OCI-LY7 (cell line): ENCODE measurements at regions not wholly inside any gene's neighbourhood (a gene's known extent, or its start where the extent isn't known, plus 50 kb on each side); places are given as distances from the start of the nearest gene placed in this dataset.

Source experiments
- BruUV-seq: library from RNA; stranded (reverse); fragments of 400-500 nt; replicated peaks from 2 replicates; lab custom pipeline; 2021; lab: Mats Ljungman, UMichigan
- CTCF ChIA-PET: fragments of 300-600 bp; sonication (Branson Sonifier 250); formaldehyde crosslinking; loops from one replicate; lab custom pipeline; 2022; ENCODE audit warnings: antibody characterized with exemption; ENCODE audit not compliant: unreplicated experiment; lab: Charles Lee
- POLR2A ChIA-PET: fragments of 300-600 bp; sonication (Branson Sonifier 250); formaldehyde crosslinking; loops from one replicate; lab custom pipeline; 2022; ENCODE audit warnings: antibody characterized with exemption; lab: Charles Lee
- DNase-seq: peaks from one replicate; pipeline ENCODE4 v3.0.0-alpha.2; 2015; ENCODE audit warnings: low spot score
- H2AFZ ChIP-seq: fragments of 200-600 bp; sonication (generic), shearing (Covaris generic); 2 replicates; pipeline ENCODE4 v1.6.1; 2014; ENCODE audit warnings: mild to moderate bottlenecking, antibody characterized with exemption, low read length, moderate library complexity
- H3K27ac ChIP-seq: fragments of 200-600 bp; sonication (generic); 2 replicates; pipeline ENCODE4 v1.5.1; 2014; ENCODE audit warnings: mixed run types, low read depth, mild to moderate bottlenecking, moderate library complexity, low read length, inconsistent platforms; ENCODE audit not compliant: poor library complexity, severe bottlenecking
- H3K36me3 ChIP-seq: fragments of 200-600 bp; sonication (generic); 2 replicates; pipeline ENCODE4 v1.6.1; 2014; ENCODE audit warnings: mild to moderate bottlenecking, antibody characterized with exemption, low read length, moderate library complexity, mixed read lengths; ENCODE audit not compliant: insufficient read depth
- H3K4me1 ChIP-seq: fragments of 200-600 bp; sonication (generic); 2 replicates; pipeline ENCODE4 v1.5.1; 2014; ENCODE audit warnings: mild to moderate bottlenecking, low read length; ENCODE audit not compliant: insufficient read depth, poor library complexity, severe bottlenecking
- H3K4me2 ChIP-seq: fragments of 200-600 bp; sonication (generic); 2 replicates; pipeline ENCODE4 v1.6.1; 2014; ENCODE audit warnings: mild to moderate bottlenecking, low read length
- H3K4me3 ChIP-seq: fragments of 200-600 bp; sonication (generic); 2 replicates; pipeline ENCODE4 v1.5.1; 2014; ENCODE audit warnings: mild to moderate bottlenecking, low read depth, low read length; ENCODE audit not compliant: poor library complexity, severe bottlenecking
- H3K79me2 ChIP-seq: fragments of 200-600 bp; sonication (generic); 2 replicates; pipeline ENCODE4 v1.6.1; 2016; ENCODE audit warnings: low read depth, mild to moderate bottlenecking, low read length, moderate library complexity, mixed read lengths; ENCODE audit not compliant: insufficient read depth
- H3K9me2 ChIP-seq: fragments of 200-600 bp; sonication (generic); 2 replicates; pipeline ENCODE4 v1.6.1; 2016; ENCODE audit warnings: mild to moderate bottlenecking, low read length, mixed read lengths; ENCODE audit not compliant: insufficient read depth
- H3K9me3 ChIP-seq: fragments of 200-600 bp; sonication (generic); 2 replicates; pipeline ENCODE4 v1.6.1; 2014; ENCODE audit warnings: mild to moderate bottlenecking, mixed run types, low read length, mixed read lengths
- H4K20me1 ChIP-seq: fragments of 200-600 bp; sonication (generic); 2 replicates; pipeline ENCODE4 v1.6.1; 2014; ENCODE audit warnings: mild to moderate bottlenecking, antibody characterized with exemption, low read length, moderate library complexity, mixed read lengths; ENCODE audit not compliant: insufficient read depth
- CTCF ChIP-seq: fragments of 200-600 bp; sonication (generic); conservative IDR thresholded peaks from 2 replicates; pipeline ENCODE4 v1.5.1; 2014; ENCODE audit warnings: mild to moderate bottlenecking, antibody characterized with exemption, low read length, moderate library complexity, mixed read lengths
- EZH2phosphoT487 ChIP-seq: fragments of 200-600 bp; sonication (generic); IDR thresholded peaks from 2 replicates; pipeline ENCODE4 v1.6.1; 2018; ENCODE audit warnings: low read depth, borderline replicate concordance, mild to moderate bottlenecking, mixed run types, antibody characterized with exemption, low read length, moderate library complexity, mixed read lengths
- intact Hi-C: fragments of 100-400 bp; cut with micrococcal nuclease; formaldehyde crosslinking; loops from one replicate; pipeline ENCODE4 v1.10.0; 2022; ENCODE audit not compliant: unreplicated experiment

- H3K4me2 ChIP-seq = no peak overlapping the region
- H2AFZ ChIP-seq = no peak overlapping the region
- H3K27ac ChIP-seq = no peak overlapping the region
- BruUV-seq = no TSS peak
- H4K20me1 ChIP-seq = no peaks in the 10 kb centered on the region
- ChIA-PET CTCF (no interaction called here), POLR2A (no interaction called here)
- no peak for DNase-seq
- H3K9me3 ChIP-seq = no peaks in the 10 kb centered on the region
- intact Hi-C loops = no loop called here
- no peaks in the 10 kb centered on the region for H3K36me3 ChIP-seq
- TF ChIP-seq EZH2phosphoT487 = no peak
- no peak for TF ChIP-seq CTCF
- H3K4me1 ChIP-seq = no peaks in the 10 kb centered on the region
- no peak overlapping the region for H3K4me3 ChIP-seq
- H3K9me2 ChIP-seq = no peaks in the 10 kb centered on the region
- no peaks in the 10 kb centered on the region for H3K79me2 ChIP-seq
Observed at GRCh38 chr21:27646691-27647090, 679.8 kb upstream of the ADAMTS5 start.

- Histone ChIP-seq H3K4me1 (no peaks in the 10 kb centered on the region), H3K4me2 (no peak overlapping the region), H4K20me1 (no peaks in the 10 kb centered on the region), H3K9me2 (no peaks in the 10 kb centered on the region), H3K4me3 (no peak overlapping the region), H3K36me3 (no peaks in the 10 kb centered on the region), H3K9me3 (no peaks in the 10 kb centered on the region), H3K27ac (no peak overlapping the region), H3K79me2 (no peaks in the 10 kb centered on the region), H2AFZ (no peak overlapping the region)
- ChIA-PET POLR2A (no interaction called here), CTCF (no interaction called here)
- intact Hi-C loops = no loop called here
- no peak for DNase-seq
- TF ChIP-seq EZH2phosphoT487 (no peak), CTCF (no peak)
- no TSS peak for BruUV-seq
Observed at GRCh38 chr21:27646056-27646455, 679.2 kb upstream of the ADAMTS5 start.

GRCh38 chr21:27645285-27645684 lies 678.4 kb upstream of the ADAMTS5 start:
- intact Hi-C loops = no loop called here
- no peaks in the 10 kb centered on the region for H3K9me2 ChIP-seq
- H3K36me3 ChIP-seq = no peaks in the 10 kb centered on the region
- BruUV-seq = no TSS peak
- no peak overlapping the region for H3K27ac ChIP-seq
- H3K4me2 ChIP-seq = no peak overlapping the region
- POLR2A ChIA-PET = interaction anchor here (0.5 kb wide), 1 partner anchor 355 kb away, joined by 4 read pairs; no protein-coding TSS in a partner anchor
- CTCF ChIA-PET = no interaction called here
- H2AFZ ChIP-seq = no peak overlapping the region
- H3K4me3 ChIP-seq = no peak overlapping the region
- H4K20me1 ChIP-seq = no peaks in the 10 kb centered on the region
- H3K4me1 ChIP-seq = no peaks in the 10 kb centered on the region
- DNase-seq = no peak
- H3K9me3 ChIP-seq = no peaks in the 10 kb centered on the region
- TF ChIP-seq EZH2phosphoT487 = no peak
- TF ChIP-seq CTCF = no peak
- H3K79me2 ChIP-seq = no peaks in the 10 kb centered on the region
